GM19025 (cell line): ENCODE measurements at regions not wholly inside any gene's neighbourhood (a gene's known extent, or its start where the extent isn't known, plus 50 kb on each side); places are given as distances from the start of the nearest gene placed in this dataset.

Experiments used
- ATAC-seq: cut with Tn5 transposase; IDR thresholded peaks from one replicate; pipeline ENCODE4 v1.9.1; 2021; ENCODE audit warnings: mild to moderate bottlenecking, low read depth, moderate library complexity; ENCODE audit not compliant: unreplicated experiment

- ATAC-seq, result no peak
Measured at GRCh38 chr20:22506827-22507226, 77.5 kb downstream of the FOXA2 start.

GRCh38 chr20:22504829-22505377 is 79.5 kb downstream of the FOXA2 start:
- no peak for ATAC-seq

- no peak for ATAC-seq
Measured at GRCh38 chr20:22503577-22503976, 80.8 kb downstream of the FOXA2 start.

- ATAC-seq, result no peak
Measured at GRCh38 chr20:22502731-22503191, 81.6 kb downstream of the FOXA2 start.

- no peak for ATAC-seq
Measured at GRCh38 chr20:22501566-22502344, 82.6 kb downstream of the FOXA2 start.

- no peak for ATAC-seq
Measured at GRCh38 chr20:22501034-22501433, 83.3 kb downstream of the FOXA2 start.

GRCh38 chr20:22499515-22500166 is 84.7 kb downstream of the FOXA2 start:
- no peak for ATAC-seq

- ATAC-seq, result no peak
Measured at GRCh38 chr20:22496817-22497216, 87.6 kb downstream of the FOXA2 start.

GRCh38 chr20:22495789-22496188 is 88.6 kb downstream of the FOXA2 start:
- ATAC-seq, result no peak

- no peak for ATAC-seq
Measured at GRCh38 chr20:22495172-22495571, 89.2 kb downstream of the FOXA2 start.

- ATAC-seq, result no peak
Measured at GRCh38 chr20:22492497-22492896, 91.9 kb downstream of the FOXA2 start.

- ATAC-seq, result no peak
Measured at GRCh38 chr20:22491194-22491505, 93.2 kb downstream of the FOXA2 start.

- ATAC-seq, result no peak
Measured at GRCh38 chr20:22490287-22491193, 93.8 kb downstream of the FOXA2 start.

GRCh38 chr20:22489626-22490286 is 94.6 kb downstream of the FOXA2 start:
- no peak for ATAC-seq

- ATAC-seq, result no peak
Measured at GRCh38 chr20:22480336-22480735, 104.0 kb downstream of the FOXA2 start.

GRCh38 chr20:22475662-22476061 is 108.7 kb downstream of the FOXA2 start:
- peak; percentile 92 for ATAC-seq

- no peak for ATAC-seq
Measured at GRCh38 chr20:22474224-22474623, 110.1 kb downstream of the FOXA2 start.

- no peak for ATAC-seq
Measured at GRCh38 chr20:22473293-22473692, 111.1 kb downstream of the FOXA2 start.

- no peak for ATAC-seq
Measured at GRCh38 chr20:22472447-22473100, 111.8 kb downstream of the FOXA2 start.
